Activated CD4-positive, alpha-beta T cell treated with anti-CD3 and anti-CD28 coated beads, Interleukin-2, amount 10 ng/mL, durations not matched to agents 24 days and 14 days (primary cell): ENCODE measurements at regions not wholly inside any gene's neighbourhood (a gene's known extent, or its start where the extent isn't known, plus 50 kb on each side); places are given as distances from the start of the nearest gene placed in this dataset.

ENCODE experiments used
- DNase-seq: peaks from one replicate; pipeline ENCODE4 v3.0.0; 2022
- H3K27ac Mint-ChIP-seq: one replicate; pipeline ENCODE4 v1.8.0; 2022; ENCODE audit warnings: mild to moderate bottlenecking, mixed read lengths
- H3K27me3 Mint-ChIP-seq: one replicate; pipeline ENCODE4 v1.8.0; 2022; ENCODE audit warnings: mixed read lengths
- H3K36me3 Mint-ChIP-seq: one replicate; pipeline ENCODE4 v1.8.0; 2022; ENCODE audit warnings: low read depth, mild to moderate bottlenecking, mixed read lengths
- H3K4me1 Mint-ChIP-seq: one replicate; pipeline ENCODE4 v1.8.0; 2021; ENCODE audit warnings: mixed read lengths
- H3K4me3 Mint-ChIP-seq: one replicate; pipeline ENCODE4 v1.8.0; 2022; ENCODE audit warnings: mild to moderate bottlenecking, moderate library complexity, mixed read lengths
- H3K9me3 Mint-ChIP-seq: one replicate; pipeline ENCODE4 v1.8.0; 2021; ENCODE audit warnings: mixed read lengths
- intact Hi-C: fragments of 100-400 bp; cut with micrococcal nuclease; formaldehyde crosslinking; loops from one replicate; pipeline ENCODE4 v1.15.1; 2023

GRCh38 chr12:105848286-105848685 is 290.5 kb downstream of the NUAK1 start:
- intact Hi-C loops = no loop called here
- Mint-ChIP-seq H3K4me1 (no peaks in the 10 kb centered on the region), H3K36me3 (no peaks in the 10 kb centered on the region), H3K9me3 (no peaks in the 10 kb centered on the region), H3K27ac (no peak overlapping the region), H3K27me3 (no peaks in the 10 kb centered on the region), H3K4me3 (no peak overlapping the region)
- DNase-seq = no peak

DNA sequence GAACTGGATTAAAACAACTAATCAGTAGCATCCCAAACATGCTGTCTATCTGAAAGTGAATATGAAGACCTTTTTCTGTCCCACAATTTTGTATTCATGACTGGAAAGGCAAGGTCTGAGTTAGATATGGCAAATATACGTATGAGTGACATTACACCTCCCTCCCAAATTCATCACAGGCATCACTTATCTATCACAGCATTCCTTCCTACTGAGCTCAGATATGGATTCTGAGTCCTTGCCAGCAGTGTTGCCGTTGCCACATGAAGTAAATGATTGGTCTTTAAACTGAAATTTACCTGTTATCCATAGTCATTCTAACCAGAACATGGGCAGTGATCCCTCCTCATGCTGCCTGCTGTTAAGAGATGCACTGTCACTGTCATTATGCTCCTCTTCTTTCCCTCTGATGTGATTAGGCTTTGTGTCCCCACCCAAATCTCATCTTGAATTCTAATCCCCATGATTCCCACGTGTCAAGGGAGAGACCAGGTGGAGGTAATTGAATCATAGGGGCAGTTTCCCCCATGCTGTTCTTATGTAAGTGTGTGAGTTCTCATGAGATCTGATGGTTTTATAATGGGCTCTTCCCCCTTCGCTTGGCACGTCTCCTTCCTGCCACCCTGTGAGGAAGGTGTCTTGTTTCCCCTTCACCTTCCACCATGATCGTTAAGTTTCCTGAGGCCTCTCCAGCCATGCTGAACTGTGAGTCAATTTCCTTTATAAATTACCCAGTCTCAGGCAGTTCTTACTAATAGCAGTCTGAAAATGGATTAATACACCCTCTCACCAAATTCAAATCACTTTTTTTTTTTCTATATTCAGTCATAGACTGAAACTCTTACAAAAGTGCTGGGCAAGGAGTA is 288.4 kb downstream of the NUAK1 start:
- no peak overlapping the region for H3K27ac Mint-ChIP-seq
- no peaks in the 10 kb centered on the region for H3K9me3 Mint-ChIP-seq
- no peak overlapping the region for H3K4me3 Mint-ChIP-seq
- H3K27me3 Mint-ChIP-seq = no peaks in the 10 kb centered on the region
- H3K4me1 Mint-ChIP-seq = no peaks in the 10 kb centered on the region
- no peak for DNase-seq
- intact Hi-C loops = no loop called here
- H3K36me3 Mint-ChIP-seq = no peaks in the 10 kb centered on the region

DNA sequence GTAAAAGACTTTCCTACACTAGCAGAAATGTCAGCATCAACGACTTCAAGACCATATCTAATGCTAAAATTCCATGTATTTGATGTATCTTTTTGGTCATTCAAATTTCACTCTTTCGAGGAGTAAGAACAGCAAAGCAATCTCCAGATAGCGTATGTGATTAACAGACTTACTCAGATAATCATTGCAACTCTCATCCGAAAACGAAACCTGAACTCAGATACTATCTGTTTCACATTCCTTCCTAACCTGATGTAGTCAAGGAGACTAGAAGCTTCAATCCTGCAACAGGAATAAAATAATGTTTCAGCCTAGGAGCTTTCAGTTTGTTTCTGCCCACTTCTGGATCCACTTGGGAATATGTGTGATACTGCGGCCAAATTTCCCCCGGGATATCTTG is 286.3 kb downstream of the NUAK1 start:
- no peak overlapping the region for H3K4me3 Mint-ChIP-seq
- no peaks in the 10 kb centered on the region for H3K27me3 Mint-ChIP-seq
- no peaks in the 10 kb centered on the region for H3K4me1 Mint-ChIP-seq
- intact Hi-C loops = no loop called here
- H3K9me3 Mint-ChIP-seq = no peaks in the 10 kb centered on the region
- DNase-seq = no peak
- no peaks in the 10 kb centered on the region for H3K36me3 Mint-ChIP-seq
- H3K27ac Mint-ChIP-seq = no peak overlapping the region

GRCh38 chr12:105852951-105853350 is 285.8 kb downstream of the NUAK1 start:
- intact Hi-C loops = no loop called here
- Mint-ChIP-seq H3K27me3 (no peaks in the 10 kb centered on the region), H3K4me1 (no peaks in the 10 kb centered on the region)

GRCh38 chr12:105854071-105854470 is 284.7 kb downstream of the NUAK1 start:
- Mint-ChIP-seq H3K36me3 (no peaks in the 10 kb centered on the region), H3K9me3 (no peaks in the 10 kb centered on the region), H3K27me3 (no peaks in the 10 kb centered on the region), H3K4me1 (no peaks in the 10 kb centered on the region), H3K27ac (no peak overlapping the region), H3K4me3 (no peak overlapping the region)
- intact Hi-C loops = no loop called here
- no peak for DNase-seq

More at GRCh38 chr12:105852951-105853350, 285.8 kb downstream of the NUAK1 start:
- DNase-seq = no peak
- no peak overlapping the region for H3K4me3 Mint-ChIP-seq
- H3K9me3 Mint-ChIP-seq = no peaks in the 10 kb centered on the region
- no peaks in the 10 kb centered on the region for H3K36me3 Mint-ChIP-seq
- no peak overlapping the region for H3K27ac Mint-ChIP-seq

GRCh38 chr12:105855361-105856047 is 283.2 kb downstream of the NUAK1 start:
- Mint-ChIP-seq H3K27ac (no peak overlapping the region), H3K9me3 (no peaks in the 10 kb centered on the region), H3K36me3 (no peaks in the 10 kb centered on the region), H3K4me3 (no peak overlapping the region), H3K4me1 (no peaks in the 10 kb centered on the region), H3K27me3 (no peaks in the 10 kb centered on the region)
- DNase-seq = no peak
- intact Hi-C loops = no loop called here

DNA sequence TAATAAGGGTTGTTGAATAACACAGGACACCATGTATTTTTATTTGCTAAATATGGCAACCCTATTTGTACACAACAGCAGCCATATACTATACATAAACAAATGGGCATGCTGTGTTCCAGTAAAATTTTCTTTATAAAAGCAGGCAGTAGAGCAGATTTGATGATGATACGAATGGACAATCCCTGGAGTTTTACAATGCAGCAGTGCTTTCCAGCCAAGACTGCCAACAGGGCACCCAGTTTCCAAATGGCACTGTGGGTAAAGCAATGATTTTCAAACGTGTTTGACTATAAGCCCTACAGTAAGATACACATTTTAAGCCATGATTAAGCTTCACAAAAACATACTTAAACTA is 282.7 kb downstream of the NUAK1 start:
- no peak overlapping the region for H3K27ac Mint-ChIP-seq
- H3K4me1 Mint-ChIP-seq = no peaks in the 10 kb centered on the region
- H3K4me3 Mint-ChIP-seq = no peak overlapping the region
- H3K27me3 Mint-ChIP-seq = no peaks in the 10 kb centered on the region
- intact Hi-C loops = no loop called here
- DNase-seq = no peak
- no peaks in the 10 kb centered on the region for H3K9me3 Mint-ChIP-seq
- H3K36me3 Mint-ChIP-seq = no peaks in the 10 kb centered on the region

DNA sequence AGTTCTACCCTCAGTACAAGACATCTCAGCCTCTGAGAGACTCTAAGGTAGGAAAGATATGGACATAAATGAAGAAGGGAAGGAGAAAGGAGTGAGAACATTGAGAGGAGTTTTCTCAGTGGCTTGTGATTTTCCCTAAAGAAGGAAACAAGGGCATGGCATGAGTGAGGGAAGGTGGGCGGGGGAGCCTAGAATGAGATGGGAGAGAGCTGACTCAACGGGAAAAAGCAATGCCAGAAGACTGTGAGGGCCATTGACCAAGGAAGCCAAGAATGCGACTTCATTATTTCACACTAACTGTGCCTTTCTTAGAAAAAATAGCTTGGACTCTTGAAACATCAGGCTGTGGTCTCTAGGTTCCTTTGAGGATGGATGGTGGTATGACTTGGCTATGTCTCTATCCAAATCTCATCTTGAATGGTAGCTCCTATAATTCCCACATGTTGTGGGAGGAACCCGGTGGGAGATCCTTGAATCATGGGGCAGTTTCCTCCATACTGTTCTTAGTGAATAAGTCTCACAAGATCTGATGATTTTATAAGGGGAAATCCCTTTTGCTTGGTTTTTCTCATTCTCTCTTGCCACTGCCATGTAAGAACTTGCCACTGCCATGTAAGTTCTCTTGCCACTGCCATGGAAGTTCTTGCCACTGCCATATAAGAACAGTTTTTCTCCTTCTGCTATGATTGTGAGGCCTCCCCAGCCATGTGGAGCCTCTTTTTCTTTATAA is 279.6 kb downstream of the NUAK1 start:
- no peak overlapping the region for H3K27ac Mint-ChIP-seq
- DNase-seq = no peak
- no peaks in the 10 kb centered on the region for H3K36me3 Mint-ChIP-seq
- H3K4me3 Mint-ChIP-seq = no peak overlapping the region
- no peaks in the 10 kb centered on the region for H3K9me3 Mint-ChIP-seq
- no peaks in the 10 kb centered on the region for H3K27me3 Mint-ChIP-seq
- no peaks in the 10 kb centered on the region for H3K4me1 Mint-ChIP-seq
- intact Hi-C loops = no loop called here

- no peaks in the 10 kb centered on the region for H3K36me3 Mint-ChIP-seq
- H3K9me3 Mint-ChIP-seq = no peaks in the 10 kb centered on the region
- no peaks in the 10 kb centered on the region for H3K27me3 Mint-ChIP-seq
- no peak for DNase-seq
- no peak overlapping the region for H3K27ac Mint-ChIP-seq
- no peak overlapping the region for H3K4me3 Mint-ChIP-seq
- no peaks in the 10 kb centered on the region for H3K4me1 Mint-ChIP-seq
- intact Hi-C loops = no loop called here
Measured at GRCh38 chr12:105860561-105861207, 278.1 kb downstream of the NUAK1 start.

- H3K27ac Mint-ChIP-seq = no peak overlapping the region
Measured at GRCh38 chr12:105861227-105861626, 277.5 kb downstream of the NUAK1 start.

GRCh38 chr12:105862163-105862821 is 276.5 kb downstream of the NUAK1 start:
- intact Hi-C loops = no loop called here
- no peaks in the 10 kb centered on the region for H3K36me3 Mint-ChIP-seq
- no peaks in the 10 kb centered on the region for H3K4me1 Mint-ChIP-seq
- no peak overlapping the region for H3K27ac Mint-ChIP-seq
- no peaks in the 10 kb centered on the region for H3K9me3 Mint-ChIP-seq
- no peaks in the 10 kb centered on the region for H3K27me3 Mint-ChIP-seq
- H3K4me3 Mint-ChIP-seq = no peak overlapping the region
- DNase-seq = no peak

More at GRCh38 chr12:105861227-105861626, 277.5 kb downstream of the NUAK1 start:
- DNase-seq = no peak
- no peaks in the 10 kb centered on the region for H3K36me3 Mint-ChIP-seq
- intact Hi-C loops = no loop called here
- no peaks in the 10 kb centered on the region for H3K9me3 Mint-ChIP-seq
- no peak overlapping the region for H3K4me3 Mint-ChIP-seq
- H3K27me3 Mint-ChIP-seq = no peaks in the 10 kb centered on the region
- H3K4me1 Mint-ChIP-seq = no peaks in the 10 kb centered on the region

DNA sequence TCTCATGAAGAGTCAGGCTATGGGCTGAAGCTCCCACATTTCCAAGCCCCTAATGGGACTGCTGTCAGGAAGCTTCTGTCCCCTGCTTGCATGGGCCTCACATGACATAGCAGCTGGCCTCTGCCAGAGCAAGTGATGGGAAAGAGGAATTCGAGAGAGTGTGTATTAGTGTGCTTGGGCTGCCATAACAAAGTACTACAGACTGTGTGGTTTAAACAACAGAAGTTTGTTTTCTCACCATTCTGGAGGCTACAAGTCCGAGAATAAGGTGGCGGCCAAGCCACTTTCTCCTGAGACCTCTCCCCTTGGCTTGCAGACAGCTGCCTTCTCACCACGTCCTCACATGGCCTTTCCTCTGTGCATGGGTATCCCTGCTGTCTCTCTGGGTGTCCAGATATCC is 274.4 kb downstream of the NUAK1 start:
- H3K36me3 Mint-ChIP-seq = no peaks in the 10 kb centered on the region
- intact Hi-C loops = no loop called here
- H3K4me1 Mint-ChIP-seq = no peaks in the 10 kb centered on the region
- no peak for DNase-seq
- no peak overlapping the region for H3K4me3 Mint-ChIP-seq
- no peak overlapping the region for H3K27ac Mint-ChIP-seq
- no peaks in the 10 kb centered on the region for H3K9me3 Mint-ChIP-seq
- H3K27me3 Mint-ChIP-seq = no peaks in the 10 kb centered on the region

DNA sequence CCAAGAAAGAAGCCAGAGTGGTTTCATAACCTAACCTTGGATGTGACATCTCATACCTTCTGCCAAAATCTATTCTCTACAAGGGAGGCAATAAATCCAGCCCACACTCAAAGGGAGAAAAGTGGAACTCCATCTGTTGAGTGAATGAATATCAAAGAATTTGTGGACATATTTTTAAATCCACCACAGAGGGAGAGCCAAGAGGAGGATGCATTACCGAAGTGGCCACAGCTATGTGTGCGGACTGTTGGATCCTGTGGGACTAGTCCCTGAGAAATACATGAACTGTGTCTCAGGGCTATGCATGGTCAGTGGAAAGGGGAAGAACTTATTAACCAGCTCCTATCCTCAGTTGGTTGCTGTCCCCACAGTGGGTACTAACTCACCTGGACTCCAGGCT is 273.9 kb downstream of the NUAK1 start:
- no peak overlapping the region for H3K27ac Mint-ChIP-seq
- intact Hi-C loops = no loop called here
- no peaks in the 10 kb centered on the region for H3K4me1 Mint-ChIP-seq
- no peaks in the 10 kb centered on the region for H3K36me3 Mint-ChIP-seq
- H3K27me3 Mint-ChIP-seq = no peaks in the 10 kb centered on the region
- DNase-seq = no peak
- no peak overlapping the region for H3K4me3 Mint-ChIP-seq
- no peaks in the 10 kb centered on the region for H3K9me3 Mint-ChIP-seq
